ENCODE measurements at regions not wholly inside any gene's neighbourhood (a gene's known extent, or its start where the extent isn't known, plus 50 kb on each side); places are given as distances from the start of the nearest gene placed in this dataset.

DNA sequence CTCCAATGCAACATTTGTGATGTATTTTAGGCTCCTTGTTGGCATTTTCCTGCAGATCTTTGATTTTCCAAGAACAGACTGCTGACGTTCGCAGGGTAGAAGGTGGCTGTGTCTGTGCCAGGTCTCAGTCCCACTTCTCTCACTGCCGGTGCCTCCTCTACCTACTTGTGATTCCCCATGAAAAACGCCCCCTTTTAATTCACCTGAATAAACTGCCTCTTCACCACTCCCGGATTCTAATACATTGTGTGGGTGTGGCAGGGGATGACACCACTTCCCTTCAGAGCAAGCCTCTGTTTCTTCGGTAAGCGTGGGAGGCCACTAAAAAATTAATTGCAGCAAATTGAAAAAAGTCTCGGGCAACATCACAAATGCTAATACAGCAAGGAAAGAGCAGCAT is 96.1 kb upstream of the FAM9B start:
- no TSS peak for BruUV-seq (replicated peaks)
- no peak overlapping the region for H2AK5ac ChIP-seq (ENCODE audit: low read depth, low read length)
- no peaks in the 10 kb centered on the region for H4K20me1 ChIP-seq (ENCODE audit: insufficient read depth, low read length)
- no peak overlapping the region for H4K91ac ChIP-seq (ENCODE audit: insufficient read depth, low read depth, low read length)
- H3K4ac ChIP-seq (ENCODE audit: low read depth, low read length): no peak overlapping the region
- H2BK15ac ChIP-seq (ENCODE audit: low read depth, low read length): no peak overlapping the region
- H3K14ac ChIP-seq (replicated peaks; ENCODE audit: low read depth, low read length): no peak overlapping the region
- dilution Hi-C loops (cut with HindIII; ENCODE audit: low sequenced_read_pairs, unreplicated experiment): no loop called here
- no peak overlapping the region for H4K8ac ChIP-seq (ENCODE audit: low read depth in 2 of 2, low read length in 2 of 2)
- no peak overlapping the region for H3K9ac ChIP-seq (ENCODE audit: low read depth, low read length)
- POLR2A ChIA-PET (ENCODE audit: unreplicated experiment): no interaction called here
- no peak overlapping the region for H3K23ac ChIP-seq (ENCODE audit: low read depth, low read length)
- no peak overlapping the region for H3K18ac ChIP-seq (ENCODE audit: low read depth, low read length)
- no peak overlapping the region for H3K4me2 ChIP-seq (ENCODE audit: low read depth, low read length)
- intact Hi-C loops (cut with micrococcal nuclease): no loop called here
- in situ Hi-C loops (cut with MboI; ENCODE audit: low sequenced_read_pairs): no loop called here
- H3K27ac ChIP-seq (ENCODE audit: insufficient read depth, low read length): no peak overlapping the region
- H3K36me3 ChIP-seq (ENCODE audit: control insufficient read depth, insufficient read depth, low read length): no peaks in the 10 kb centered on the region
- DNase-seq (no peak), ATAC-seq (ENCODE audit: low read depth) (no peak)
- no peak overlapping the region for H2BK5ac ChIP-seq (ENCODE audit: low read depth, low read length, poor library complexity, severe bottlenecking)
- H2BK20ac ChIP-seq (ENCODE audit: low read depth, low read length): no peak overlapping the region
- no peak overlapping the region for H2AK9ac ChIP-seq (replicated peaks; ENCODE audit: low read depth, low read length, poor library complexity)
- 0 out of 2 replicates have a peak, but pooled peaks cover 4% of the 10 kb centered on the region for H3K9me1 ChIP-seq (ENCODE audit: insufficient read depth, low read length)
- no peaks in the 10 kb centered on the region; the same call in 1 of the 2 replicates for H3K4me1 ChIP-seq (ENCODE audit: control insufficient read depth, insufficient read depth, low read length)
- H3K56ac ChIP-seq (ENCODE audit: extremely low read depth, insufficient read depth, low read length): no peak overlapping the region
- H4K5ac ChIP-seq (ENCODE audit: low read depth, low read length): no peak overlapping the region
- H3K9me3 ChIP-seq (ENCODE audit: control insufficient read depth, insufficient read depth, low read length): no peaks in the 10 kb centered on the region
- no peak overlapping the region for H2BK120ac ChIP-seq (ENCODE audit: low read depth, low read length)
- H3K27me3 ChIP-seq (ENCODE audit: control insufficient read depth, insufficient read depth, low read length): no peaks in the 10 kb centered on the region
- H3K79me1 ChIP-seq (ENCODE audit: low read depth in 1 of 2, low read length in 2 of 2): no peaks in the 10 kb centered on the region
- CTCF ChIA-PET: no interaction called here
- H3K4me3 ChIP-seq (ENCODE audit: insufficient read depth, low read depth, low read length): no peak overlapping the region
- no peak for TF ChIP-seq FOS (IDR thresholded peaks at IDR 0.05; ENCODE audit: low read depth, low read length)
- no peak overlapping the region for H2AFZ ChIP-seq (replicated peaks; ENCODE audit: low read length, poor library complexity)
- WGBS, 2 experiments (ENCODE audit: extremely low coverage in 2 of 2, insufficient read length in 1 of 2): no CpG with 5 or more reads among the region's 8 CpGs

All from IMR-90 (cell line).